Body of pancreas (tissue), 4 donors: ENCODE measurements at regions not wholly inside any gene's neighbourhood (a gene's known extent, or its start where the extent isn't known, plus 50 kb on each side); places are given as distances from the start of the nearest gene placed in this dataset.
"Not testable (repeated sequence)": the region's sequence is repeated elsewhere in the genome, so short reads cannot be mapped to it uniquely, and the experiment has no call there.

Experiments used
- ATAC-seq: fragments of 150-250 bp; one replicate; pipeline ENCODE4 v1.9.1; 2016
- DNase-seq, 4 donors: peaks; one replicate each; pipeline ENCODE4 v3.0.0-alpha.2; 2019
- H3K27ac ChIP-seq, 4 donors: fragments of 200-600 bp; sonication (generic); 1 replicate in 3 of 4; 2 replicates in 1 of 4; pipeline versions ENCODE4 v1.5.1 to v1.6.1; 2016 to 2019; ENCODE audit warnings: mild to moderate bottlenecking in 1 of 4, mixed read lengths in 1 of 4, moderate library complexity in 1 of 4
- H3K27me3 ChIP-seq, 2 donors: fragments of 200-600 bp; sonication (generic); one replicate each; pipeline ENCODE4 v1.6.0; 2016; ENCODE audit warnings: mild to moderate bottlenecking in 1 of 2
- H3K36me3 ChIP-seq, 2 donors: fragments of 200-600 bp; sonication (generic); replicated peaks in 1 of 2; 2 replicates each; pipeline ENCODE4 v1.5.1; 2016; ENCODE audit warnings: low read depth in 2 of 2; ENCODE audit not compliant: insufficient read depth in 1 of 2
- H3K4me1 ChIP-seq: fragments of 200-600 bp; sonication (generic); one replicate; pipeline ENCODE4 v1.6.0; 2016
- H3K4me3 ChIP-seq, 2 donors: fragments of 200-600 bp; sonication (generic); 1 replicate in 1 of 2; 2 replicates in 1 of 2; pipeline ENCODE4 v1.5.1; 2016 to 2019
- H3K9me3 ChIP-seq, 3 donors: fragments of 200-600 bp; sonication (generic); 1 replicate in 2 of 3; 2 replicates in 1 of 3; pipeline ENCODE4 v1.5.1; 2016
- CTCF ChIP-seq, 7 experiments: fragments of 450-650 bp in 4 of 7; fragments of 200-600 bp in 3 of 7; sonication (generic) in 3 of 7; IDR thresholded peaks; one replicate each; pipeline ENCODE4 v1.5.1; 2016 to 2019; ENCODE audit warnings: antibody characterized with exemption in 7 of 7
- POLR2A ChIP-seq, 3 donors: fragments of 450-650 bp; IDR thresholded peaks; one replicate each; pipeline ENCODE4 v1.6.1; 2016; ENCODE audit warnings: antibody characterized with exemption in 3 of 3, mild to moderate bottlenecking in 2 of 3
- WGBS, 2 donors: methylation state at CpG; one replicate each; pipeline ENCODE4 v1.1.5; 2017; 5-methylcytosine and 5-hydroxymethylcytosine counted together
- intact Hi-C: fragments of 100-400 bp; cut with DNase I; formaldehyde crosslinking; loops from one replicate; pipeline ENCODE4 v1.15.1; 2023

- DNase-seq (no peak), ATAC-seq (no peak)
- Histone ChIP-seq H3K4me1 (no peaks in the 10 kb centered on the region), H3K36me3 (no peaks in the 10 kb centered on the region), H3K27ac (no peak overlapping the region), H3K4me3 (no peak overlapping the region), H3K9me3 (no peaks in the 10 kb centered on the region), H3K27me3 (no peaks in the 10 kb centered on the region)
- intact Hi-C loops = no loop called here
- WGBS, 2 donors = 94% methylated on average over 8 of the region's 8 CpGs
- TF ChIP-seq POLR2A (IDR thresholded peaks at IDR 0.05) (no peak), CTCF (IDR thresholded peaks at IDR 0.05) (no peak)
These were observed 82.7 kb upstream of the CD302 start for GRCh38 chr2:159880729-159881128.

GRCh38 chr2:159879051-159879604 lies 81.1 kb upstream of the CD302 start:
- TF ChIP-seq CTCF (IDR thresholded peaks at IDR 0.05) (no peak), POLR2A (IDR thresholded peaks at IDR 0.05) (no peak)
- H3K4me3 ChIP-seq = no peak overlapping the region
- 72 to 76% methylated on average over 2 of the region's 2 CpGs for WGBS, 2 donors

DNA sequence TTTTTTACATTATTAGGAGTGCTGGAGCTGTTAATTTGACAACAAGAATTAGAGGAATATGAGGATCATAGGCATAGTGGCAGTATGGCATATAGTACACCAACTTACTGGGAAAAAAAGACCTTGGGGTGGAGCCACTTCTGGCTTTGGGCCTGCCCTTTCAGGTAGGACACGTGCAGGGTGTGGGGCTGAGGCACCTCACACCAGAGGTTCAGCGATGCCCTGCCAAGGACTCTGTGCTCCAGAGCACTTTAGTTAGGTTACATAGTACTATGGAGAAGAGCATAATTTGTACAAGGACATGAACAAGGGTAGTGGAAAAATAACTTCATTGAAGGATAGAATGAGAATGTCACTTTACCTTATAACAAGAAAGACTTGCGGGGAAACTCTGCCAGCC lies 77.1 kb upstream of the CD302 start:
- intact Hi-C loops = no loop called here

More at GRCh38 chr2:159879051-159879604, 81.1 kb upstream of the CD302 start:
- DNase-seq (no peak), ATAC-seq (no peak)
- intact Hi-C loops = no loop called here
- Histone ChIP-seq H3K4me1 (no peaks in the 10 kb centered on the region), H3K9me3 (no peaks in the 10 kb centered on the region), H3K36me3 (no peaks in the 10 kb centered on the region), H3K27ac (no peak overlapping the region), H3K27me3 (no peaks in the 10 kb centered on the region)

DNA sequence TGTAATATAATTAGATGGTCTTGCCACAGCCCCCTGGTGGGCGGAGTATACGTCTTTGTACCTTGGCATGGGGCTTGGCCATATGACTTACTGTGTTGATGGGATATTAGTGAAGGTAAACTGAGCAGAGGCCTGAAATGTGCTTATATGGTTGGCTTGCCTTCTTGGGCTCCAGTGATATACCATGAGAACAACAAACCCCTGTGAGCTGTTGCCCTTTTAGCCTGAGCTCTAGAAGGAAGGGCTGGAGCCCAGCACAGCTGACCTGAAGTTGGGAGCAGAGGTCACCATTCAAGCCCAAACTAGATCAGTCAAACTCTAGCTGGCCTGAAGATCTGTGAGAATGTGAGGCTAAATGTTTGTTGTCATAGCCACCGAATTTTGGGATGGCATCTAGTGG lies 75.2 kb upstream of the CD302 start:
- intact Hi-C loops = no loop called here
- WGBS, 2 donors = 51 to 58% methylated on average over 3 of the region's 3 CpGs
- no peak overlapping the region for H3K27ac ChIP-seq
- DNase-seq (peak in 2 of 4 donors; percentile 13 to 26), ATAC-seq (peak; percentile 75)
- TF ChIP-seq POLR2A (IDR thresholded peaks at IDR 0.05) (no peak), CTCF (IDR thresholded peaks at IDR 0.05) (no peak)
- no peak overlapping the region for H3K4me3 ChIP-seq
- no peaks in the 10 kb centered on the region for H3K4me1 ChIP-seq
- H3K9me3 ChIP-seq = no peaks in the 10 kb centered on the region
- H3K36me3 ChIP-seq = no peaks in the 10 kb centered on the region
- no peaks in the 10 kb centered on the region for H3K27me3 ChIP-seq

More for the DNA sequence above, 77.1 kb upstream of the CD302 start:
- no peaks in the 10 kb centered on the region for H3K9me3 ChIP-seq
- TF ChIP-seq CTCF (IDR thresholded peaks at IDR 0.05) (no peak), POLR2A (IDR thresholded peaks at IDR 0.05) (no peak)
- H3K27me3 ChIP-seq = no peaks in the 10 kb centered on the region
- ATAC-seq = peak; percentile 81
- WGBS, 2 donors = 71 to 74% methylated on average over 3 of the region's 3 CpGs
- H3K4me3 ChIP-seq = no peak overlapping the region
- no peaks in the 10 kb centered on the region for H3K4me1 ChIP-seq
- peak; percentile 28 to 50 (median 44) for DNase-seq
- H3K27ac ChIP-seq = no peak overlapping the region
- H3K36me3 ChIP-seq = no peaks in the 10 kb centered on the region

DNA sequence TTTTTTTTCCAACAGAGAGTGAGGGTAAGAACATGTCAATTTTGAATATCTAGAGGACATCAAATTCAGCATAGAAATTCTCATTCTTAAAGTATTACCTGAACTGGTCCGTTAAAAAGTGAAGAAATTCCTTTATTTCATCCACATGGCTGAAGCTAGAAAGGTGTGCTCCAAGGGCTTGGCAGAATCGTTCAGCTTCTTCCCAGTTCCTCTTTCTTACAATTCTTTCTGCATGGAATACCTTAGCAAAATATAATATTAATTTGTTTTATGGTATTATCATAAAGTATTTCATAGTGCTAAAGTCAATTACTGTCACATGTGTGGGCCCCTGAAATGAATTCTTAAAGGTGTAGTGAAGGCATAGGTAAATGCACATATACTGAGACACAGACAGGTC lies 74.3 kb upstream of the CD302 start:
- Histone ChIP-seq H3K27me3 (no peaks in the 10 kb centered on the region), H3K4me3 (no peak overlapping the region), H3K4me1 (no peaks in the 10 kb centered on the region), H3K9me3 (no peaks in the 10 kb centered on the region), H3K27ac (no peak overlapping the region), H3K36me3 (no peaks in the 10 kb centered on the region)
- ATAC-seq (no peak), DNase-seq (no peak)
- TF ChIP-seq POLR2A (IDR thresholded peaks at IDR 0.05) = no peak
- no peak for TF ChIP-seq CTCF (IDR thresholded peaks at IDR 0.05)
- intact Hi-C loops = no loop called here
- 84 to 89% methylated on average over 2 of the region's 2 CpGs for WGBS, 2 donors

DNA sequence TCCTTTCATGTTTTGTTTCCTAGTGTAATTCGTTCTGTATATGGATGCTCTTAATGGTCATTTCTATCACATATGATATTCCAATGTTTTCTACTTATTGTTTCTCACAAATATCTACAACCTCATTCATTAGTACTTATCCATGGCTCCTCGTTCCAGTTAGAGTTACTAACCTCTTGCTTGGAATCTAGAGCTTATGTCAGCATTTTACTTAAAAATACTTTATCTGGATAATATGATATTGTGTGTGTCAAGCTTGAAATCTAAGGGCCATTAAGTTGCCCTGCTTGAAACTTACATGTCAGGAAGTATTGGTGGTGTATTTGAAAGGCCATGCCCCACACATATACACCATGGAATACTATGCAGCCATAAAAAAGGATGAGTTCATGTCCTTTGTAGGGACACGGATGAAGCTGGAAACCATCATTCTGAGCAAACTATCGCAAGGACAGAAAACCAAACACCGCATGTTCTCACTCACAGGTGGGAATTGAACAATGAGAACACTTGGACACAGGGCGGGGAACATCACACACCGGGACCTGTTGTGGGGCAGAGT lies 70.7 kb upstream of the CD302 start:
- ATAC-seq, H3K27ac ChIP-seq, intact Hi-C loops, H3K9me3 ChIP-seq, H3K4me1 ChIP-seq, H3K36me3 ChIP-seq, H3K4me3 ChIP-seq, DNase-seq, H3K27me3 ChIP-seq: not testable (repeated sequence)
- 81 to 86% methylated on average over 7 of the region's 7 CpGs for WGBS, 2 donors
